Natural killer cell (primary cell): ENCODE measurements at regions not wholly inside any gene's neighbourhood (a gene's known extent, or its start where the extent isn't known, plus 50 kb on each side); places are given as distances from the start of the nearest gene placed in this dataset.

Source experiments
- ATAC-seq, 3 donors: fragments of 150-1000 bp in 2 of 3; fragments of 200-7000 bp in 1 of 3; cut with Tn5 transposase; 1 replicate in 1 of 3; 2 replicates in 2 of 3; pipeline ENCODE4 v1.10.0; 2021; ENCODE audit warnings: mild to moderate bottlenecking in 2 of 3, moderate library complexity in 2 of 3
- DNase-seq, 2 donors: peaks; one replicate each; pipeline versions ENCODE4 v3.0.0 to v3.0.0-alpha.2; 2013 to 2021; ENCODE audit warnings: mixed read lengths in 1 of 2
- H3K27ac ChIP-seq: one replicate; pipeline ENCODE4 v1.5.1; 2013; ENCODE audit warnings: mild to moderate bottlenecking, low read length
- H3K27me3 ChIP-seq: one replicate; pipeline ENCODE4 v1.6.1; 2013; ENCODE audit warnings: low read length; ENCODE audit not compliant: control insufficient read depth, insufficient read depth
- H3K36me3 ChIP-seq: one replicate; pipeline ENCODE4 v1.6.1; 2013; ENCODE audit warnings: low read length; ENCODE audit not compliant: control insufficient read depth, insufficient read depth
- H3K4me1 ChIP-seq: one replicate; pipeline ENCODE4 v1.6.1; 2013; ENCODE audit warnings: low read length; ENCODE audit not compliant: control insufficient read depth, insufficient read depth
- H3K4me3 ChIP-seq: one replicate; pipeline ENCODE4 v1.5.1; 2013; ENCODE audit warnings: low read length
- H3K9me3 ChIP-seq: one replicate; pipeline ENCODE4 v1.6.1; 2013; ENCODE audit warnings: low read length; ENCODE audit not compliant: control insufficient read depth, insufficient read depth
- H3K27ac Mint-ChIP-seq, 2 donors: one replicate each; pipeline ENCODE4 v1.8.0; 2022; ENCODE audit warnings: mild to moderate bottlenecking in 2 of 2, mixed read lengths in 2 of 2, moderate library complexity in 1 of 2
- H3K27me3 Mint-ChIP-seq, 2 donors: one replicate each; pipeline ENCODE4 v1.8.0; 2022; ENCODE audit warnings: low read depth in 2 of 2, mixed read lengths in 2 of 2
- H3K36me3 Mint-ChIP-seq: one replicate; pipeline ENCODE4 v1.8.0; 2022; ENCODE audit warnings: mixed read lengths
- H3K4me1 Mint-ChIP-seq, 2 donors: one replicate each; pipeline ENCODE4 v1.8.0; 2022; ENCODE audit warnings: mixed read lengths in 2 of 2
- H3K4me3 Mint-ChIP-seq: one replicate; pipeline ENCODE4 v1.8.0; 2022; ENCODE audit warnings: mild to moderate bottlenecking, moderate library complexity, mixed read lengths
- H3K9me3 Mint-ChIP-seq, 2 donors: one replicate each; pipeline ENCODE4 v1.8.0; 2022; ENCODE audit warnings: mixed read lengths in 2 of 2
- CTCF ChIP-seq: fragments of 200-600 bp; IDR thresholded peaks from one replicate; pipeline ENCODE4 v1.8.0; 2022; ENCODE audit warnings: antibody characterized with exemption
- WGBS: methylation state at CpG from one replicate; pipeline ENCODE4 v1.1.7; 2013; ENCODE audit warnings: missing lambda C conversion rate; ENCODE audit not compliant: insufficient coverage; 5-methylcytosine and 5-hydroxymethylcytosine counted together
- intact Hi-C: fragments of 100-400 bp; cut with micrococcal nuclease; formaldehyde crosslinking; loops from one replicate; pipeline ENCODE4 v1.14.2; 2022

- Mint-ChIP-seq H3K4me3 (no peak overlapping the region), H3K9me3 (peaks cover 0 to 3% of the 10 kb centered on the region in 2 donors), H3K27ac (no peak overlapping the region), H3K36me3 (no peaks in the 10 kb centered on the region), H3K27me3 (peaks cover 8 to 13% of the 10 kb centered on the region in 2 donors), H3K4me1 (no peaks in the 10 kb centered on the region)
- TF ChIP-seq CTCF, result no peak
- no peak for ATAC-seq
- Histone ChIP-seq H3K9me3 (no peaks in the 10 kb centered on the region), H3K27ac (no peak overlapping the region), H3K4me1 (no peaks in the 10 kb centered on the region), H3K27me3 (no peaks in the 10 kb centered on the region), H3K36me3 (no peaks in the 10 kb centered on the region), H3K4me3 (no peak overlapping the region)
- intact Hi-C loops, result no loop called here
- WGBS, result 92% methylated on average over 2 of the region's 3 CpGs
- no peak for DNase-seq
Measured at GRCh38 chr7:152979376-152979775, 219.8 kb downstream of the ACTR3B start.

GRCh38 chr7:152984421-152984820, 224.9 kb downstream of the ACTR3B start:
- H3K4me1 Mint-ChIP-seq, result no peaks in the 10 kb centered on the region
- H3K9me3 Mint-ChIP-seq, result no peaks in the 10 kb centered on the region
- peaks cover 6 to 7% of the 10 kb centered on the region in 2 donors for H3K27me3 Mint-ChIP-seq
- Histone ChIP-seq H3K9me3 (no peaks in the 10 kb centered on the region), H3K36me3 (no peaks in the 10 kb centered on the region), H3K4me3 (no peak overlapping the region), H3K4me1 (no peaks in the 10 kb centered on the region), H3K27ac (no peak overlapping the region), H3K27me3 (no peaks in the 10 kb centered on the region)
- no peaks in the 10 kb centered on the region for H3K36me3 Mint-ChIP-seq
- no peak for TF ChIP-seq CTCF
- intact Hi-C loops, result no loop called here
- WGBS, result 70% methylated on average over 4 of the region's 4 CpGs
- no peak overlapping the region for H3K27ac Mint-ChIP-seq
- H3K4me3 Mint-ChIP-seq, result no peak overlapping the region
- DNase-seq (no peak), ATAC-seq (no peak)

- no peaks in the 10 kb centered on the region for H3K9me3 Mint-ChIP-seq
- H3K4me3 ChIP-seq, result no peak overlapping the region
- no peak overlapping the region for H3K27ac ChIP-seq
- no peaks in the 10 kb centered on the region for H3K36me3 Mint-ChIP-seq
- H3K36me3 ChIP-seq, result no peaks in the 10 kb centered on the region
- no peaks in the 10 kb centered on the region for H3K27me3 ChIP-seq
- intact Hi-C loops, result no loop called here
- H3K9me3 ChIP-seq, result no peaks in the 10 kb centered on the region
- H3K4me3 Mint-ChIP-seq, result no peak overlapping the region
- no peaks in the 10 kb centered on the region for H3K4me1 Mint-ChIP-seq
- ATAC-seq (no peak), DNase-seq (no peak)
- peaks cover 3 to 7% of the 10 kb centered on the region in 2 donors for H3K27me3 Mint-ChIP-seq
- no peak for TF ChIP-seq CTCF
- WGBS, result 80% methylated on average over 4 of the region's 4 CpGs
- H3K4me1 ChIP-seq, result no peaks in the 10 kb centered on the region
- no peak overlapping the region for H3K27ac Mint-ChIP-seq
Measured at GRCh38 chr7:152986376-152986775, 226.8 kb downstream of the ACTR3B start.

- no peak for TF ChIP-seq CTCF
- Histone ChIP-seq H3K27me3 (no peaks in the 10 kb centered on the region), H3K9me3 (no peaks in the 10 kb centered on the region), H3K4me3 (no peak overlapping the region), H3K4me1 (no peaks in the 10 kb centered on the region), H3K27ac (no peak overlapping the region), H3K36me3 (no peaks in the 10 kb centered on the region)
- WGBS, result 100% methylated on average over 2 of the region's 2 CpGs
- H3K4me3 Mint-ChIP-seq, result no peak overlapping the region
- no peak for ATAC-seq
- no peak overlapping the region for H3K27ac Mint-ChIP-seq
- H3K9me3 Mint-ChIP-seq, result no peaks in the 10 kb centered on the region
- H3K4me1 Mint-ChIP-seq, result no peaks in the 10 kb centered on the region
- DNase-seq, result no peak
- intact Hi-C loops, result no loop called here
- H3K27me3 Mint-ChIP-seq, result peaks cover 5 to 7% of the 10 kb centered on the region in 2 donors
- no peaks in the 10 kb centered on the region for H3K36me3 Mint-ChIP-seq
Measured at GRCh38 chr7:152987656-152988055, 228.1 kb downstream of the ACTR3B start.
